Neutrophil (primary cell): ENCODE measurements at regions not wholly inside any gene's neighbourhood (a gene's known extent, or its start where the extent isn't known, plus 50 kb on each side); places are given as distances from the start of the nearest gene placed in this dataset.

Experiments used
- H3K27ac ChIP-seq: fragments of 200-600 bp; sonication (generic); 2 replicates; pipeline ENCODE4 v1.5.1; 2016; ENCODE audit warnings: mild to moderate bottlenecking, moderate library complexity
- H3K27me3 ChIP-seq: fragments of 200-600 bp; sonication (generic); 2 replicates; pipeline ENCODE4 v1.6.0; 2016; ENCODE audit warnings: mild to moderate bottlenecking
- H3K36me3 ChIP-seq: fragments of 200-600 bp; sonication (generic); 2 replicates; pipeline ENCODE4 v1.5.1; 2017
- H3K4me1 ChIP-seq, 2 experiments: fragments of 200-600 bp in 1 of 2; sonication (generic) in 1 of 2; 1 replicate in 1 of 2; 2 replicates in 1 of 2; pipeline versions ENCODE4 v1.5.1 to v1.6.1; 2013 to 2016; ENCODE audit warnings: low read depth in 1 of 2, low read length in 1 of 2, mild to moderate bottlenecking in 1 of 2, moderate library complexity in 1 of 2; ENCODE audit not compliant: control insufficient read depth in 1 of 2, insufficient read depth in 1 of 2
- H3K4me3 ChIP-seq, 2 experiments: fragments of 200-600 bp in 1 of 2; sonication (generic) in 1 of 2; 1 replicate in 1 of 2; 2 replicates in 1 of 2; pipeline ENCODE4 v1.5.1; 2013 to 2016; ENCODE audit warnings: low read depth in 1 of 2, low read length in 1 of 2, mild to moderate bottlenecking in 1 of 2, moderate library complexity in 1 of 2
- H3K9me3 ChIP-seq: fragments of 200-600 bp; sonication (generic); 2 replicates; pipeline ENCODE4 v1.5.1; 2016
- TF ChIP-seq, protein P1 (sequence below): fragments of 200-600 bp; sonication (generic); IDR thresholded peaks from 2 replicates; pipeline ENCODE4 v1.5.1; 2016; ENCODE audit warnings: antibody characterized with exemption

DNA sequence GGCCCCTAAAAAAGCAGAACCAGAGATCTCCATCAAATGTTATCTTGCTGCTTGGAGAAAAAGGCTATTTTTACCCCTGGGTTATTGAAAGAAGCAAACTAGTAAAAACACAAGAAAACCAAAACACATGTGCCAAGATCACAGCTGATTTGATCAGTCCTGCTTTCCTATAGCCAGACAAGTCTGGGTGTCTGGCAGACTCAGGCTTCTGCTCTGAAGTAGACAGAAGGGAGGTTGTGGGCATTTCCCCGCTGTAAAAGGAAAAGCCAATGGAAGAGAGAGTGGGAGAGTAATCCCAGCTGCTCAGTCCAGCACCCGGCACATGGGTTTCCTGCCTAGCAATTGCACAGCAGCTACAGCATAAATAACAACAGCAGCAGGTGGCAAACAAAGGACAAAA is 177.9 kb downstream of the PHLDA1 start:
- no peaks in the 10 kb centered on the region for H3K27me3 ChIP-seq
- no peaks in the 10 kb centered on the region for H3K36me3 ChIP-seq

DNA sequence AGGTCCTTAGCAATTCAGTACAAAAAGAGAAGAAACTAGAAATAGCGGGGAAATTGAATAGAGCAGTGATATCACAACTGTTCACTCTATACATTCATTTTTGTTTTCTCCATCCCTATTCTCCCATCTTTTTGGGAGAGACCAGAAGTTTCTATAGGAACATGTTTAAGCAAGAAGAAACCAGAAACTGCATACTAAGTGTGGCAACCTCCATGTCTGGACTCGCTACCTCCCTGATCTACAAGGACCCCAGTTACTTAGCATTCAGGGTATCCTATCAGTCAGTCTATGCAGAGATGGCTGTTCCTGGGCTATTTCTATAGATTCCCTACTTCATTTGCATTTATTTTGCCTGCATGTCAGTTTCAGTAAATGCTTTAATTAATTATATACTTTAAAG is 178.6 kb downstream of the PHLDA1 start:
- Histone ChIP-seq H3K27ac (no peak overlapping the region), H3K4me3 (no peak overlapping the region), H3K36me3 (no peaks in the 10 kb centered on the region), H3K4me1 (no peaks in the 10 kb centered on the region), H3K27me3 (no peaks in the 10 kb centered on the region), H3K9me3 (no peaks in the 10 kb centered on the region)
- TF ChIP-seq, protein P1, sequence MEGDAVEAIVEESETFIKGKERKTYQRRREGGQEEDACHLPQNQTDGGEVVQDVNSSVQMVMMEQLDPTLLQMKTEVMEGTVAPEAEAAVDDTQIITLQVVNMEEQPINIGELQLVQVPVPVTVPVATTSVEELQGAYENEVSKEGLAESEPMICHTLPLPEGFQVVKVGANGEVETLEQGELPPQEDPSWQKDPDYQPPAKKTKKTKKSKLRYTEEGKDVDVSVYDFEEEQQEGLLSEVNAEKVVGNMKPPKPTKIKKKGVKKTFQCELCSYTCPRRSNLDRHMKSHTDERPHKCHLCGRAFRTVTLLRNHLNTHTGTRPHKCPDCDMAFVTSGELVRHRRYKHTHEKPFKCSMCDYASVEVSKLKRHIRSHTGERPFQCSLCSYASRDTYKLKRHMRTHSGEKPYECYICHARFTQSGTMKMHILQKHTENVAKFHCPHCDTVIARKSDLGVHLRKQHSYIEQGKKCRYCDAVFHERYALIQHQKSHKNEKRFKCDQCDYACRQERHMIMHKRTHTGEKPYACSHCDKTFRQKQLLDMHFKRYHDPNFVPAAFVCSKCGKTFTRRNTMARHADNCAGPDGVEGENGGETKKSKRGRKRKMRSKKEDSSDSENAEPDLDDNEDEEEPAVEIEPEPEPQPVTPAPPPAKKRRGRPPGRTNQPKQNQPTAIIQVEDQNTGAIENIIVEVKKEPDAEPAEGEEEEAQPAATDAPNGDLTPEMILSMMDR: no peak

More for the DNA sequence above, 177.9 kb downstream of the PHLDA1 start:
- Histone ChIP-seq H3K4me1 (no peaks in the 10 kb centered on the region), H3K4me3 (no peak overlapping the region), H3K9me3 (no peaks in the 10 kb centered on the region), H3K27ac (no peak overlapping the region)
- TF ChIP-seq, protein P1: no peak

DNA sequence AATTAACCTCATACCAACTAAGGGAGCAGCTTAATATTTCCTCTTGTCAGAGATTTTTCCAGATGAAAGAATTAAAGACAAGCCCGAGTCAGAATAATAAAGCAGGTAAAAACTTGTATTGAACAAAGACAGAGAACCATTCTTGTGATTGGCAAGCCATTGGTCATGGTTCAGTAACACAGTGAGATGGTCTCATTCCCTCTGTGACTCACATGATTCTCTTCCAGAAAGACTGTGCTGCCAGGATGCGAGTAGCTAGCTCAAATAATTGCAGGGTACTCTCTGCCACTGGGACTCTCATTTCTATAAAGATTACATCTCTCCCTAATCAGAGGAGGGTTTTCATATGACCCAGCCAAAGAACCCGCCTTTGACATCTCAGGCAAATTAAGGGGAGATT is 179.4 kb downstream of the PHLDA1 start:
- Histone ChIP-seq H3K36me3 (no peaks in the 10 kb centered on the region), H3K27me3 (no peaks in the 10 kb centered on the region), H3K27ac (no peak overlapping the region), H3K9me3 (no peaks in the 10 kb centered on the region), H3K4me1 (no peaks in the 10 kb centered on the region), H3K4me3 (no peak overlapping the region)
- TF ChIP-seq, protein P1: no peak

DNA sequence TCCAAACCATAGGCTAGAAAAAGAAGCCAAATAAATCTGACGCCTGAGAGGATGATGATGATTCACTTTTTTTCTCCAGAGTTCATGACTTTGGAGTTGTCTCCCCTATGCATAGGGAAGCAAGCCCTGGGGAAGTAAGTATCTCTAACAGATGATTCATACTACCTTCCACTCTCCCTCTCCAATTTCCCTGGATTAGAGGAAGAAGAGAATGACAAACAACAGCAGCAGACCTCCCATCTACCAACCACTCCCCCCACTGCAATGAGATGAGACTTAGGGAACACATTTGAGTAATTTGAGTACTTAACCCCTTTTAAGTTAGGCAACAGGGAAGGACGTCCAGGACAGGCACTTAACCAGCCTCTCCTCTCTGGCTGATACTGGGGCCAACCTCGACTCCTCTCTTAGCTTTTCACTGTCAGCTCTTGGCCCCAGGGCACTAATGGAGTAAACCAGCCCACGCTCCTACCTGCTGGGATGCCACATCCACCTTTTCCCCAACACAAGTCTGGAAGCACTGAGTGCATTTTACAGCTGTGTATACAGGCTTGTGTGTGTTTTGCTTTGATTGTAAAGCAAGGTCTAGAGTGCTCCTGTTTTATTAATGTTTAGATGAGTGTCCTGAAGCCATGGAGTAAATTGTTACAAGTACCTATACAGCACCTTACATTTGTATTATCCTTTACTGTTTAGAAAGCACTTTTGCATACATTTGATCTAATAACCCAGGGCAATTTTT is 180.7 kb downstream of the PHLDA1 start:
- Histone ChIP-seq H3K4me3 (no peak overlapping the region), H3K36me3 (no peaks in the 10 kb centered on the region), H3K9me3 (no peaks in the 10 kb centered on the region), H3K27ac (no peak overlapping the region), H3K27me3 (no peaks in the 10 kb centered on the region), H3K4me1 (no peaks in the 10 kb centered on the region)
- TF ChIP-seq, protein P1: no peak

DNA sequence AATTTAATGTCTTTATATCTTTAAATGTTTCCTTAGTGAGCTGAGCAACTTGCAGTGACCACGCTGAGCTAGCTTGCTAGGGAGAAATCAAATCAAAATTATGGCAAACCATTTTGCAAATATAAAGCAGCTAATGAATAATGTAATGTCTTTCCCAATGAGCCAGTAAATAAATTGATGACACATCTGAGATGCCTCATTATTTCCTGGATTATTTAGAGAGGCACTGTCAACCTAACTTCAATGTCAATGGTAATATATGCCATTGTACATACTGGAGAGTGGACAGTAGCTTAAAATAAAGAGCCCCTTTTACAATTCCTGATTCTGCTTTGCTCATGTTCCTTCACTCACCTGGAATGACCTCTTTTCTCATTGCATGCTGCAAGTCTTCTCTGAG is 182.6 kb downstream of the PHLDA1 start:
- no peak overlapping the region for H3K27ac ChIP-seq
- TF ChIP-seq, protein P1: no peak

More for the DNA sequence above, 182.6 kb downstream of the PHLDA1 start:
- Histone ChIP-seq H3K4me1 (no peaks in the 10 kb centered on the region), H3K4me3 (no peak overlapping the region), H3K9me3 (no peaks in the 10 kb centered on the region), H3K36me3 (no peaks in the 10 kb centered on the region), H3K27me3 (no peaks in the 10 kb centered on the region)
